Hematopoietic multipotent progenitor cell treated with erythropoietin and hydrocortisone succinate and interleukin-3 and kit ligand, for 15 days (in vitro differentiated cells): ENCODE measurements at regions not wholly inside any gene's neighbourhood (a gene's known extent, or its start where the extent isn't known, plus 50 kb on each side); places are given as distances from the start of the nearest gene placed in this dataset.

Experiments used
- DNase-seq: peaks from one replicate; pipeline ENCODE4 v3.0.0-alpha.2; 2015; ENCODE audit warnings: low spot score

- DNase-seq, result no peak
These were observed 65.0 kb upstream of the MEIS2 start for GRCh38 chr15:37165395-37165794.

GRCh38 chr15:37166402-37166801, 66.1 kb upstream of the MEIS2 start:
- DNase-seq, result no peak

GRCh38 chr15:37181339-37181738, 81.0 kb upstream of the MEIS2 start:
- DNase-seq, result no peak

GRCh38 chr15:37199545-37199944, 99.2 kb upstream of the MEIS2 start:
- no peak for DNase-seq

DNA sequence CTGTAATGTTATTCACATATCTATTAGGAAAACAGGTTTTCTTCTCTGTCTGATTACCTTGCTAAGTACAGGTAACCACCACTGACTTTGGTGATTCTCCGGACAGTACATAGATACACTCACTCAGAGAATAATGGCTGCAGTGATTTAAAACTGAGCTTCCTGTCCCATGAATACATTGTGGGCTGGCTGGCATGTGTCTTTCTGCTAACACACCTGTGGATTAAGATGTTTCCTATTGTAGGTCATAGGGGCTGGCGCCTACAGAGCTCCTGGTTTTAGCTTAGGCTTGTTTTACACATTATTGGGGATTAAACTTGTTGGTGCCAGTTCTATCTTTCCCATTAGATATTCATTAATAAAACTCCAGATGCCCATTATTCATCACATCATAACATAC, 102.7 kb upstream of the MEIS2 start:
- no peak for DNase-seq

GRCh38 chr15:37204692-37205091, 104.3 kb upstream of the MEIS2 start:
- DNase-seq, result no peak

DNA sequence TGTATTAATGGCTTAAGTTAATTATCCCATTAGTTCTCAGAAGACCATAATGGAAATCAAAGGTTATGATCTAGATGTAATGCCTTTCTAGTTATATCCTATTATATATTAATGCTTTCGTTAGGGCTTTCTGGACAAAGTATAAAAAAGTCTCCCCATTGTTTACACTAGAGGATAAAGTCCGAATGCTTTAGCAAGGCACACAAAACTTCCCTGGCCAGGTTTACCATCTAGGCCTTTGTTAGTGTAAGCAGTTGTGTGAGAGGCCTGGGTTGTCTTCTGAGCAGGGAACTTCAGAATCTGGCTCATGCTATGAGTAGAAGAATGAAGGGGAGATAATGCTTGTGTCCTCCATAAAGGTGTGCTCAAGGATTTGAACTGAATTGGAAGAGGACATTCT, 106.3 kb upstream of the MEIS2 start:
- no peak for DNase-seq

DNA sequence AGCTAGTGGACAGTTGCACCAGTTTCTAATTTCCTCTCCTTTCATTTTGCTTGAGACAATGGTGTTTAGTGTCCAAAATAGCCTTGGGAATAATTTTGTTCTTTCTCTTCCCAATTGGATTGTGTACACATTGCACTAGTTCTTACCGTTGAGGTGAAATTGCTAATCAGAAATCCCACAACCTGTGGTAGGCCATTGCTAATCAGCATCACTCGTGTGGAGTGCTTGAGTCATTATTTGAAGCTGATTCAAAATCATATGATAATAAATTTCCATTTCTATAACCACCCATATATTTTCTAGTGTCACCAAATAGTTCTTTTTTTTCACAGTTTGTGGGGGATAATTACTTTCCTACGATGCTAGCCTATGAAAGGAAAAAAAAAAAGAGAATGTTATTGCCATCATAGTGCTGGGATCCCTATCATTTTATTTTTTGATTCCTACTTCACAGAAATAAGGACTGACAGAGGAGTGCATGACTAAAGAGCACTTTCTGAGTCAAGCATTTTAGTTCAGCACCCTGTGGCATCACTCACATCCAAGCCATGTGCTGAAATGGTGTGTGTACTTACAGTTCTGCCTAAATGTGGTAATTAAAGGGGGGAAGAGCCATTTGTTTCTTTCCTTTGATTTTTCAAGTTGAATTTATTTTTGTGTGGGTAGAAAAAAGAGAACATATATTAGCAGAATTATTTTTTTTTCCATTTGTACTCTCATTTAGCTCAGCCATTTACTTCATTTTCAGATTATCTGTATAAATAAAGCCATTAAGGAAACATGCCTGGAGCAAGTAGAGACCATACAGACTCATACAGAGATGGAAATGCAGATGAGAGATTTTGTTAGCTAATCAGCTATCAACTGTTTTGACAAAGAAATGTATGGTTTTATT, 108.0 kb upstream of the MEIS2 start:
- DNase-seq, result no peak

DNA sequence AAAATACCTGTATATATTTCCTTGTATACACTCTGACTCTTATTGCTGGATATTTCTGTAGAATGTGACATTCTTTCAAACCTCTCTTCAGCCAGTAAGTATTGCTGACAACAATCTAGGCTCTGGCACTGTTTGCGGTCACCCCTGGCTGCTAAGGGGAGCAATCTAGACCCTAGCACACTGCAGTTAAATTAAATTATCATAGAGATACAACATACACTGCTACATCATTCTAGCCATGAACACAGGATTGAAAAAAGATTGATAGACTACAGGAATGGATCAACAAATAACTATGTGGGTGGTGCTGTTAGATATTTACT, 108.7 kb upstream of the MEIS2 start:
- no peak for DNase-seq

- no peak for DNase-seq
These were observed 117.2 kb upstream of the MEIS2 start for GRCh38 chr15:37217567-37217966.

GRCh38 chr15:37218351-37218916, 118.1 kb upstream of the MEIS2 start:
- DNase-seq, result no peak

DNA sequence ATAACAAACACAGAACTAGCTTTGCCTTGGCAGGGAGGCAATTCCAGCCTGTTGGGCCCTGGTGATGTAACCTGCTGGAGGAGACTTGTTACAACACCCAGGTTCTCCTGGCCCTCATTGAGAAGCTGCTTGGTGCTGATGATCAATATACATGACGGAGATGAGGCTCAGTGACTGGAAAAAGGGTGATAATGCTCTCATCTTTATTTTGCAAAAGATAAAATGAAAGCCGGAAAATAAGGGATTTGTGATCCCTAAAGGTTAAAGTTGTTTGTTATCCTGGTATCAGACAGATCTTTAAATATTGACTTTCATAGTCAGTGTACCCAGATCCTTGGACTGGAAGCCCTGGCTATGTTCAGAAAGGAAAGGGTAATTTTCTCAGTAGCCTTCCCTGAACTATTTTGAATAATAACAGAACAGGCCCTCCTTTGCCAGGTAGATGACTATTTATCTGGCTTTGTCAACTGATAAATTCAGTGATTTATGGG, 118.9 kb upstream of the MEIS2 start:
- no peak for DNase-seq

GRCh38 chr15:37220949-37221670, 120.8 kb upstream of the MEIS2 start:
- no peak for DNase-seq

GRCh38 chr15:37221671-37222145, 121.4 kb upstream of the MEIS2 start:
- no peak for DNase-seq

DNA sequence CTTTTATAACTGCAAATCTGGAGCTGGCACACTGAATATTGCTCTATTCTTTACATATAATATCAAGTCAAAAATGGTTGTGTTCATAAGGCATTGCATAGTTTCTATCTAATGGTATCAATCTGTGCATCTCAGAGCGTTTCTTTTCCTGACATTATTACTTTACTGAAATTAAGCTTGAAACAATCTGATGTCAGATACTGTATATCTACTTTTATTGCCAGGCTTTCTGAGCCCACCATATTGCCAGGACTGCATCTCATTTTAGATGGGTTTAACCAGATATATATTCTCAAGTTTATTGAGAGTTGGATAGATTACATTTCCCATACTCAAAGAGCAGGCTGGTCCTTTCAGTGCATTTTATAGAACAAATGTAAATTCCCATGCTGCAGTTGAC, 122.7 kb upstream of the MEIS2 start:
- no peak for DNase-seq

DNA sequence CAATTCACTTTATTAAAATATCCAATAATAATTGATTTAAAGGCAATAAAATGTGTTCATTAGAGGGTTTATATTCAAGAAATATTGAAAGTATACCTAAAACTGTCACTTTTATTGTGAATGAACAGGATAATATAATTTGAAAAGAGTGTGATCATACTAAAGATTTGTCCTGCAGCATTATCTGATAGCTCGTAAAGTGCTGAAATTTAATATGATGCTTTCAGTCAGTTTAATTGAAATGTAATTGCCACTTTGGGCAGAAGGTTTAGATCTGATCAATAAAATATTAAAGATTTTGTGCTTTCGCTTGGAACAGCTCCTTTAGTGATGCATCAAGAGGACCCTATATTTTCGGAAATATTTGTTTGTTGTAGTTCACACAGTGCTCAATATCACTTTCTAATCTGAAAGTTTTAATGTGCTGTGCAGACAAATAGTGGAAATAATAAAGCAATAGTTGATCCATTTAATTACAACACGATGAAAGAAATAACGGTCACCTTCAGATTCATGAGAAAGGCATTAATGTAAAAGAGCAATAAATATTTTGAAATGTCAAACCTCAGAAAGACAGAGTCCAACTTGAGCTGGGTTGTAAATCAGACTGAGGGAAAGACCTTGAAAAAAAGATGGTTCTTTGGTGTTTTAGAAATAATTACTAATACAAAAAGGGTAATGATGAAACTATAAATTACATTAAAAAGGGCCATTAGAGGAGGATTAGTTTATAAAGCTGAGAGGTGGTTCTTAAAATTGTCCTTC, 129.7 kb upstream of the MEIS2 start:
- no peak for DNase-seq

DNA sequence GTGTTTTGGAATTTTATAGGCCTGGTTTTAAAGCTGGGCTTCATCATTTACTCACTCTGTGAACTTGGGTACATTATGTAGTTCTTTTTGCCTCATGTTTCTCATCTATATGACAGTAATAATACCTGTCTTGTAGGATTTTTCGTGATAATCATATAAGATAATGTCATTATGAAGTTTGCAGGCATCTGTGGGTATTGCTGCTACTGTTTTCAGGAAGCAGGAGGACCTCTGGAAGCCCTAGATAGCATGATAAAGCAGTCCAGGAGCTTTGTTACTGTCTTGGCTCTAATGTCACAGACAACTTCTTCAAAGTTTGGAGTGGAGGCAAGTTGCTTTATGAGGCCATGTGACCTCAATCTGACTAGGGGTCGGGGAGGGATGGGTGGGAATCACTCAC, 145.0 kb upstream of the MEIS2 start:
- no peak for DNase-seq

DNA sequence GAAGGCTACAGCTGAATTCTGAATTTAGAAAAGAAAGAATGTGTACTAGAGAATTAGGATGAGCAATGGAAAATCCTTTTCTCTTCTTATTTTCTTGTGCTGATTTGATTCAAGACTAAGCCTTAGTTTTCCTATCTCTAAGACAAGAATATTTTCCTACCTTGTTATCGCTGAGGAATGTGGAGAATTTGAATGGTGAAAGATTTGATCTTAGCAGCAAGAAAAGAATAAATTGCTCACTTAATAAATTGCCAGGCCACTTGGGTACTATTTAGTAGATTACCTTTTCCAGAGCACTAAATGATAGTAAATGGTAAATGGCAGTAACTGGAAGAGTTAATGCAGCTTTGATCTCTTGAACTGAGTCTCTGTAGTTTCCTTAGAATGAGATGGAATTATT, 145.7 kb upstream of the MEIS2 start:
- no peak for DNase-seq

GRCh38 chr15:37246856-37247255, 146.5 kb upstream of the MEIS2 start:
- no peak for DNase-seq

- DNase-seq, result no peak
These were observed 148.9 kb upstream of the MEIS2 start for GRCh38 chr15:37249249-37249648.

GRCh38 chr15:37252530-37252929, 152.2 kb upstream of the MEIS2 start:
- DNase-seq, result no peak

DNA sequence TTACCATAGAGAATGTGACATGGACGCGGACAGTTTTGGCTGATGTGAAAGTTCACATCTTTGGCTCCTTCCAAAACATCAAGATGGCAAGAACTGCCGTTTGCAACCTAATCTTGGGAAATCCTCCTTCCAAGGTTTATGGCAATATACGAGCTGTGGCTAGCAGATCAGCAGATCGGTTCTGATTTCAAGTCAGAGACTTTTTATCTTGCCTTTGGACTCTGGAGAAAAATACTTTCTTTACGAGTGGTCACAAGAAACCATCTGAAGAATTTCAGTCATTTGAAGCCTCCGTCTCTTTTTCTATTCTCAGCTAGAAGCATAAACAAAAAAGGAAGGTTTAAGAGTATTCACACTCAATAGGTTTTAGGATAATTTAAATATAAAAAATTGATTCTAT, 153.5 kb upstream of the MEIS2 start:
- DNase-seq, result no peak
